HG02798 (cell line): ENCODE measurements at regions not wholly inside any gene's neighbourhood (a gene's known extent, or its start where the extent isn't known, plus 50 kb on each side); places are given as distances from the start of the nearest gene placed in this dataset.
"Not testable (repeated sequence)": the region's sequence is repeated elsewhere in the genome, so short reads cannot be mapped to it uniquely, and the experiment has no call there.

Experiments used
- ATAC-seq: cut with Tn5 transposase; IDR thresholded peaks from one replicate; pipeline ENCODE4 v1.9.1; 2021; ENCODE audit warnings: mild to moderate bottlenecking; ENCODE audit not compliant: unreplicated experiment, poor library complexity

- no peak for ATAC-seq
Measured at GRCh38 chr1:5769146-5769545, 223.1 kb downstream of the NPHP4 start.

DNA sequence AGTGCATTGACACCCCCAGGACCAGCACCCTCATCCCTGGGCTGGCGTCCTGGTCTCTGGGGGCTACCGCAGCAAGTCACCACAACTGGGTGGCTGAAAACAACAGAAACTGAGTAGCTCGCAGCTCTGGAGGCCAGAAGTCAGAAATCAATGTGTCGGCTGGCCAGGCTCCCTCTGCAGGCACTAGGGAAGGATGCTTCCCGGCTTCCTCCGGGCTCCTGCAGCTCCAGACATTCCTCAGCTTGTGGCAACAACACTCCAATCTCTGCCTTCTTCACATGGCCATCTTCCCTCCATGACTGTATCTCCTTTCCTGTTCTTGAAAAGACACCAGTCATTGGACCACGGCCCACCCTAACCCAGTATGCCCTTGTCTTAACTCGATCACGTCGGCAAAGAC is 224.2 kb downstream of the NPHP4 start:
- no peak for ATAC-seq

DNA sequence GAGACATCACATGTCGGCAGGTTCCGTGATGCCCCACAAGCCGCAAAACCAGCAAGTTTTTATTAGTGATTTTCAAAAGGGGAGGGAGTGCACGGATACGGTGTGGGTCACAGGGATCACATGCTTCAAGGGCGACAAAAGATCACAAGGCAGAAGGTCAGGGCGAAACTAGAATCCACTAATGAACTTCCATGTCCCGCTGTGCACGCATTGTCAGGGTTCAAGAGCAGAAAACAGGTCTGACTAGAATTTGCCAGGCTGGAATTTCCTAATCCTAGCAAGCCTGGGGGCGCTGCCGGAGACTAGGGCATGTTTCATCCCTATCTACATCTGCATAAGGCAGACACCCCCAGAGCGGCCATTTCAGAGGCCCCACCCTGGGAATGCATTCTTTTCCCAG is 225.2 kb downstream of the NPHP4 start:
- not testable (repeated sequence) for ATAC-seq

GRCh38 chr1:5765997-5766913 is 226.0 kb downstream of the NPHP4 start:
- no peak for ATAC-seq

DNA sequence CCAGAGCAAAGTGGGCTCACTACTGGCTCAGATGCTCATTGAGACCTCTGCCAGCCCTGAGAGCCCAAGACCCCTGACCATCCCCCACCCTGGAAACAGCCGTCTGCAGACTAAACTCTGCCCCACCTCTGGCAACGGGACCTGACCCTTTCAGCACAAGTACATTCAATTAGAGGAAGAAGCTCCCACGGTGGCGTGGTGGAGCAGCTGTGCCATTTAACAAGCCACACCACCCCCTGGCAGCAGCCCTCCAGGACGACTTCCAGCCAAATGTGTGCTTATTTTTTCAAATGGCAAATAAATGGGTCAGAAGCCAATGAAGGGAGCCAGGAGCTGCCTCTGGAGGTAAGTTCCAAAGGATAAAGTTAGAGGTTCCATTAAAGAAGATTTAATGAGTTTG is 226.7 kb downstream of the NPHP4 start:
- ATAC-seq: no peak

DNA sequence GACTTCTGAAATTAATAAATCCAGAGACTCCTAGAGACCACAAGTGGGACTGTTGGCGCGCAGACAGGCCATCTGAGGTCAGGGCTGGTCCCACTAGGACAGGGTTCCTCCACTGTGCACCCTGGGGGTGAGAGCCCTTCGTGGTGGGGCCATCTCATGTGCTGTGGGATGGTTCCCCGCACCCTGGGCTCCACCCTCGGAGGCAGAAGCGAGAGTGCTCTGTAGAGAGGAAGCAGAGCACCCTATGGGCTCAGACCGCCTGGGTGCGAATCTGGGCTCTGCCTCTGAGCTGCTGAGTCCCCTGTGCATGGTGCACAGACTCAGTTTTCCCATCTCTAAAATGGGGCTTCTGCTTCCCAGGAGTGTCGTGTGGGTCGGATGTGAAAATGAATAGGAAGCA is 227.3 kb downstream of the NPHP4 start:
- ATAC-seq: no peak

DNA sequence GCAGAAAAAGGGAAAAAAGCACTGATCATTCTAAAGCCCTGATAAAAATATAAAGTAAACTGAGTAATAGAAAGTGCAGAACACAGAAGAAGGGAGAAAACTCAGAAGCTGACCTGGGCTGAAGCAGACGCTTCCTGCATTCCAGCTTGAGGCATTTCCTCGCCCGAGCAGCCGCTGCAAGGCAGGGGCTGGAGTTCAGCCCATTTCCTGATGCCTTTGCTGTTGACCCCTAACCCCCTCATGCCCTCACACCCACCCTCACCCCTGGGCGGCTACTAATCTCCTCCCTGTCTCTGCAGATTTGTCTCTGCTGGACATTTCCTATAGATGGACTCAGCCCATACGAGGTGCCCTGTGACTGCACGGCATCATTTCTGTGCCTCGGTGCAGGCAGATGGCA is 227.8 kb downstream of the NPHP4 start:
- no peak for ATAC-seq

DNA sequence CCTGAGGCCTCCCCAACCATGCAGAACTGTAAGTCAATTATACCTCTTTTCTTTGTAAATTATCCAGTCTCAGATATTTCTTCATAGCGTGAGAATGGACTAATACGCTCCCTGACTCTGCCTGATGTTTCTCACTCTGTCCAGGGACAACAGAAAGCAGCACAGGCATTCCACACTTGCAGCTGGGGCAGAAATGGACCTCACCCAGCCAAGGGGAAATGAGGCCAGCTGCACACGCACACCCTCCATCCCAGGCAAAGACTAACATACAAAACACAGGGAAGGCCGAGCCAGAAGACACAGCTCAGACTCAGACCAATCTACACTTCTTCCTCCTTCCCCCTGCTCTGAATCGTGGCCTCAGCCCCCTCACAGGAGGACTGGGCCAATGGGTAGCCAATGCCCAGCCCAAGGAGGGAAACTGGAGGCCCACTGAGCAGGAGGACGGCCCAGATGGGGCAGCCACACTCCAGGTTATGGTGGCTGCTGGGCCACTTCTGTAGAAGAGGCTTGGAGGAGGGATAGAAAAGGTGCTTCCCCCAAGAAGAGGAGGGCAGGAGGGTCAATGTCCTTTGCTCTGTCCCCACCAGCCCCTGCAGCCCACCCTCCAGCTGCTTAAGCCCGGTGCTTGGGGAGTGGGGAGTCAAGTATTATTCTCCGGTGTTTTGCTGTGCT is 228.4 kb downstream of the NPHP4 start:
- ATAC-seq: no peak

GRCh38 chr1:5758859-5759578 is 233.2 kb downstream of the NPHP4 start:
- ATAC-seq: no peak

GRCh38 chr1:5758000-5758858 is 234.0 kb downstream of the NPHP4 start:
- no peak for ATAC-seq

- ATAC-seq: no peak
Measured at GRCh38 chr1:5757187-5757805, 234.9 kb downstream of the NPHP4 start.

DNA sequence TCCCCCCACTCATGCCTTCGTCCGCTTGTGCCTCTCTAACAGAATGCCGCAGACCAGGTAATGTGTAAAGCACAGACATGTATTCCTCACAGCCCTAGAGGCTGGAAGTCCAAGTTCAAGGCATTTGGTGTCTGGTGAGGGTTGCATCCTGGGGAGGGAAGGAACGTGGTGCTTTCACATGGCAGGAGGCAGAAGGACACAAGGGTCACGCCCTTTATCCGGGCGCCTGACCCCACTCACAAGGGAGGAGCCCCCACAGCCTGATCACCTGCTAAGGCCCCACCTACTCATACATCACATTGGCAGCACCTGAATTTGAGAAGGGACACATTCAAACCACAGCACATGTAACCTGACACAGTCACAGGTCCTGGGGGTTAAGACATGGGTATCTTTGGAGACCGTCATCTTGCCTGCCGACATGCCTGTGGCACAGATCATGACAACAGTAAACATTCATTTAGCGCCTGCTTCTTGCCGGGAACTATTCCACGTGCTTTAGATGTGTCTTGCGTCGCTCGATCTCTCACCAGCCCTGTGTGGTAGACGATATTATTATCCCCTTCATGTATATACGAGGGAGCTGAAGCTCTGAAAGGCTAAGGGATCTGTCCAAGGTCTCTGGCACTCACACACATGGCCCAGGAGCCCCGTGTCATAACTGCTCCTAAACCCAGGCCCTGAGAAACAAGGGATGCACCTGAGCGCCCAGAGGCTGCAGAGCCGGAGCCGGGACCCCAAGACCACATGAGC is 235.6 kb downstream of the NPHP4 start:
- ATAC-seq: no peak

DNA sequence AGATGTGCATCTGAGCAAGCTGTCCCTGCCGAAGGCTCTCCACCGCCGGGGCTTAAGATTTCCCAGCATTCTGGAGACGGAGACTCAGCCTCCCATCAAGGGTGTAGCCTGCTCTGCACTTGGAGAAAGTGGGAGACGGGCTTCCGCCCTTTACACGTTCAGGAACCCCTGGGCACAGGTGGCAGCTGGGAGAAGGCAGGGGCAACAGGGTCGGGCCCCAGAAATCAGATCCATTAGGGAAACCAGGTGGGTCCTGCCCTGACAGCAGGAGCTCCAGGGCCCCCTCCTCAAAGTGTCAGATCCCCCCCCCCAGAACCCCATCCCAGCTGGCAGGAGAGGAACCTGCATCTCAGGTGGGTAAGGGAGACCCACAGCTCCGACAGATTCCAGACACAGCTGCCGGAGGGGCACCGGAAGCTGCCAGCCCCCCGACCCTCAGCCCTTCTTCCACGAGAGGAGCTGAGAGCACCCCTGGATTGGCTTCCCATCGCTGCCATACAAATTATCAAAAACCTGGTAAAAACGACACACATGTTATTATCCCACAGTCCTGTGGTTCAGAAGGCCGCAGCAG is 236.6 kb downstream of the NPHP4 start:
- no peak for ATAC-seq

DNA sequence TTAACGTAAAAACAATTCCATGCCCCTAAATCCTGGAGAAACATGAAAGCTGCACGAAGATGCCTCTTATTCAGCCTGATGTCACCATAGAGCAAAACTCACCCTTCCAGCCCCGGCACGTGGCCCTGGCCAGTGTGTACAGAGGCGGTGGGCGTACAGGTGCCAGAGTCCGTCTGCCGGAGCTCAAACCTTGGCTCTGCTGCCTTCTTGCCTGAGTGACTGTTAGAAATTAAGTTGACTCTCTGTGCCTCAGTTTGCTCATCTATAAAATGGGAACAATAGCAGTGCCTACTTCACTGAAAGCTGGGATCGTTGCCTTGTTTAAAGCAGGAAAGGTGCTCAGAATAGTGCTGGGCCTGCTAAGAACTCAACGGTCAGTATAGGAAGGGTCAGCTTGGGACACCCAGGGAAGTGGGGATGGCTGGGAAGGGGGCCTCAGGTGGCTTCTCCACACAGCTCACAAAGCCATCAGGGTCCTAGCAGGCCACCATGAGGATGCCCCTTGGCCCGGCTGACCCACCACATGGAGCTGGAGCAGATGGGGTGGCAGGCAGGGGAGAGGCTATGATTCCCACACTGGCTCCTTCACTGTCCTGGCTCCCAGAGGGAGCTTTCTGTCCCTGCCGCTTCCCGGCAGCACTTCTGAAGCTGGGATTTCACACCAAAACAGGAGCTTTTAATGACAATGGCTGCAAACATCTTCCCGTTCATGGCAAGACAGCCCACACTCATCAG is 237.2 kb downstream of the NPHP4 start:
- ATAC-seq: no peak

DNA sequence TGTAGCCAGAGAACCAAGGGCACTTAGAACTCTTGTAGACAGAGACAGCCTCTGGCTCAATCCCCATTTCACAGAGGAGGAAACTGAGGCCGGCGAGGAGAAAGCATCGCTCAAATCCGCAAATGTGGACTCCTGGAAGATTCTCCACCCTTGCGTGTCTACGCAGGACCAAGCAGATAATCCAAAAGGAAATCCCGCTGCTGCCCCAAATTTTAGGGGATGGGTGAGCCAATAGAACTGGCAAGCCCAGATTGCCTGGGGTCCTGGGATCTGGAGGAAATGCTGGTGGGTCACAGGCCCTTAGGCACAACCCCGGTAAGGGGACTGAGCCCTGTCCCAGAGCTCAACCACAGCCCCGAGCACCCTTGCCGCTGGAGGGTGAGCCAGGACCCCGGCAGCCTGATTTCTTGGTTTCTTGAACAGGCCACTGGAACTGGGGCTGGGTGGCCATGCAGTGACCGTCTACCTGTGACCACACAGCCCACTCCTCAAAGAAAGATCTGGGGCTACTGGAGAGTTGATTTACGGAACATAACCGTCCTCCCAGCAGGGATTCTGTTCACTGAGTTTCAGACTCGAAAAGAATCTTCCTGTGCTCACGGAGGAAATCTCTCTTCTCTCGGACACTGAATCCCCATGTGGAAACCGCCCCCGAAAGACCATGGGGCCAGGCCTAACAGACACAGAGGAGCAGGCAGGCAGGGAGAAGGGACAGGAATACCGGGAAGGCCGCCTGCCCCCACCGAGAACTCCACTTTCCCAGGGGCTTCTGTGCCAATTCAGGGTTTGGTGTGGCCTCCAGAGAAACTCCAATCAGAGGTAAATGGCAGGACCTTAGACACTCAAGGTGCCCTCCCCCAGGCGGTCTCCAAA is 238.4 kb downstream of the NPHP4 start:
- no peak for ATAC-seq

GRCh38 chr1:5752746-5753548 is 239.3 kb downstream of the NPHP4 start:
- no peak for ATAC-seq
